T-helper 1 cell treated with Interleukin-12 subunit alpha and Interleukin-12 subunit beta and Interleukin-4 antibody, amounts not matched to agents 30 ng/mL and 1 ng/mL, for 36 hours (primary cell): ENCODE measurements at regions not wholly inside any gene's neighbourhood (a gene's known extent, or its start where the extent isn't known, plus 50 kb on each side); places are given as distances from the start of the nearest gene placed in this dataset.

ENCODE experiments used
- intact Hi-C: fragments of 100-400 bp; cut with micrococcal nuclease; formaldehyde crosslinking; loops from one replicate; pipeline ENCODE4 v1.15.1; 2024

GRCh38 chr14:54251356-54251755, 145.5 kb upstream of the CDKN3 start:
- intact Hi-C loops: no loop called here

GRCh38 chr14:54252072-54252730, 144.6 kb upstream of the CDKN3 start:
- intact Hi-C loops: no loop called here

GRCh38 chr14:54253195-54253947, 143.4 kb upstream of the CDKN3 start:
- intact Hi-C loops: loop anchor here (1.0 kb wide), 1 partner anchor 14 kb away; no protein-coding TSS in a partner anchor

- intact Hi-C loops: no loop called here
Observed at GRCh38 chr14:54256156-54256555, 140.7 kb upstream of the CDKN3 start.

- intact Hi-C loops: no loop called here
Observed at GRCh38 chr14:54257424-54257823, 139.4 kb upstream of the CDKN3 start.

- intact Hi-C loops: no loop called here
Observed at GRCh38 chr14:54258382-54258781, 138.4 kb upstream of the CDKN3 start.

- intact Hi-C loops: no loop called here
Observed at GRCh38 chr14:54259821-54260220, 137.0 kb upstream of the CDKN3 start.

GRCh38 chr14:54261283-54261682, 135.5 kb upstream of the CDKN3 start:
- intact Hi-C loops: no loop called here

- intact Hi-C loops: loop anchor here (1.0 kb wide), 1 partner anchor 13 kb away; no protein-coding TSS in a partner anchor
Observed at GRCh38 chr14:54266616-54267015, 130.2 kb upstream of the CDKN3 start.

GRCh38 chr14:54267172-54267571, 129.6 kb upstream of the CDKN3 start:
- intact Hi-C loops: loop anchor here (1.0 kb wide), 1 partner anchor 14 kb away; no protein-coding TSS in a partner anchor

GRCh38 chr14:54275997-54276725, 120.6 kb upstream of the CDKN3 start:
- intact Hi-C loops: no loop called here

GRCh38 chr14:54278087-54278486, 118.7 kb upstream of the CDKN3 start:
- intact Hi-C loops: no loop called here

GRCh38 chr14:54278665-54279295, 118.0 kb upstream of the CDKN3 start:
- intact Hi-C loops: no loop called here

- intact Hi-C loops: no loop called here
Observed at GRCh38 chr14:54282849-54283248, 114.0 kb upstream of the CDKN3 start.

- intact Hi-C loops: no loop called here
Observed at GRCh38 chr14:54285030-54285429, 111.8 kb upstream of the CDKN3 start.

- intact Hi-C loops: no loop called here
Observed at GRCh38 chr14:54291491-54292191, 105.2 kb upstream of the CDKN3 start.

GRCh38 chr14:54294802-54295201, 102.0 kb upstream of the CDKN3 start:
- intact Hi-C loops: no loop called here

GRCh38 chr14:54299410-54300363, 97.1 kb upstream of the CDKN3 start:
- intact Hi-C loops: no loop called here

GRCh38 chr14:54300881-54301280, 95.9 kb upstream of the CDKN3 start:
- intact Hi-C loops: no loop called here

GRCh38 chr14:54301359-54301758, 95.4 kb upstream of the CDKN3 start:
- intact Hi-C loops: no loop called here
